ENCODE measurements at regions not wholly inside any gene's neighbourhood (a gene's known extent, or its start where the extent isn't known, plus 50 kb on each side); places are given as distances from the start of the nearest gene placed in this dataset.

GRCh38 chr2:2764739-2765138 is 433.7 kb upstream of the MYT1L start:
- TF ChIP-seq POLR2A (IDR thresholded peaks at IDR 0.05) (no peak), CTCF (IDR thresholded peaks at IDR 0.05) (no peak), EP300 (IDR thresholded peaks at IDR 0.05; ENCODE audit: low read depth) (no peak), POLR2AphosphoS5 (IDR thresholded peaks at IDR 0.05) (no peak)
